ENCODE measurements at regions not wholly inside any gene's neighbourhood (a gene's known extent, or its start where the extent isn't known, plus 50 kb on each side); places are given as distances from the start of the nearest gene placed in this dataset.

GRCh38 chr10:83666762-83667161 is 472.5 kb upstream of the GHITM start:
- TF ChIP-seq CTCF (conservative IDR thresholded peaks at IDR 0.05; ENCODE audit: low read depth, low read length) (no peak), EZH2 (IDR thresholded peaks at IDR 0.05; ENCODE audit: low read length, unreplicated experiment) (no peak), EZH2phosphoT487 (IDR thresholded peaks at IDR 0.05; ENCODE audit: borderline replicate concordance, low read length) (no peak)

Measured in PC-3 (cell line).